ENCODE measurements at regions not wholly inside any gene's neighbourhood (a gene's known extent, or its start where the extent isn't known, plus 50 kb on each side); places are given as distances from the start of the nearest gene placed in this dataset.

- Histone ChIP-seq H3K27me3 (no peaks in the 10 kb centered on the region), H3K4me1 (no peaks in the 10 kb centered on the region), H3K9ac (ENCODE audit: low read depth in 2 of 2, low read length in 2 of 2) (no peak overlapping the region), H3K4me3 (no peak overlapping the region), H3K9me3 (no peaks in the 10 kb centered on the region), H3K27ac (no peak overlapping the region), H3K36me3 (no peaks in the 10 kb centered on the region)
- intact Hi-C loops (cut with DNase I) = no loop called here
- no peak for DNase-seq
- TF ChIP-seq, protein P1, sequence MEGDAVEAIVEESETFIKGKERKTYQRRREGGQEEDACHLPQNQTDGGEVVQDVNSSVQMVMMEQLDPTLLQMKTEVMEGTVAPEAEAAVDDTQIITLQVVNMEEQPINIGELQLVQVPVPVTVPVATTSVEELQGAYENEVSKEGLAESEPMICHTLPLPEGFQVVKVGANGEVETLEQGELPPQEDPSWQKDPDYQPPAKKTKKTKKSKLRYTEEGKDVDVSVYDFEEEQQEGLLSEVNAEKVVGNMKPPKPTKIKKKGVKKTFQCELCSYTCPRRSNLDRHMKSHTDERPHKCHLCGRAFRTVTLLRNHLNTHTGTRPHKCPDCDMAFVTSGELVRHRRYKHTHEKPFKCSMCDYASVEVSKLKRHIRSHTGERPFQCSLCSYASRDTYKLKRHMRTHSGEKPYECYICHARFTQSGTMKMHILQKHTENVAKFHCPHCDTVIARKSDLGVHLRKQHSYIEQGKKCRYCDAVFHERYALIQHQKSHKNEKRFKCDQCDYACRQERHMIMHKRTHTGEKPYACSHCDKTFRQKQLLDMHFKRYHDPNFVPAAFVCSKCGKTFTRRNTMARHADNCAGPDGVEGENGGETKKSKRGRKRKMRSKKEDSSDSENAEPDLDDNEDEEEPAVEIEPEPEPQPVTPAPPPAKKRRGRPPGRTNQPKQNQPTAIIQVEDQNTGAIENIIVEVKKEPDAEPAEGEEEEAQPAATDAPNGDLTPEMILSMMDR (IDR thresholded peaks at IDR 0.05) = no peak
Observed at GRCh38 chr9:78669591-78669990, 372.7 kb downstream of the PSAT1 start.

DNA sequence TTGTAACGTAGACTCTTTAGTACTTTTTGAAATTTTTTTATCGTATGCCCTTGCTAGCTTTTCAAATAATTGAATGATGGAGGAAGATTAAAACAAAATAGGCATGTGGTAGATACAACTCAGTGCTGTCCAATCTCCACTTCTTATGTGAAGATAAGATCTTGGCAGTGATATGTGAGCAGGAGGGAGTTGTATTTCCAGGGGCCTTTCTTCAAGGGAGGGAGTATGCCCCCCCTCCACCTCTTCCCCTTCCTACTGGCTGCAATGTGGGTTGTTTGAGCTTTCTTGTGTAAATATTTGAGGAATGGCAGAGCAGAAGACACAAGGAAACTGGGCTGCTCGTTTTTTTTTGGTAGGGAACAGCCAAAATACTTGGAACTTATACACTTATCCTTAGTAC, 374.9 kb downstream of the PSAT1 start:
- H3K4me3 ChIP-seq = no peak overlapping the region
- TF ChIP-seq, protein P1 (IDR thresholded peaks at IDR 0.05) = no peak
- DNase-seq = no peak
- H3K36me3 ChIP-seq = no peaks in the 10 kb centered on the region
- intact Hi-C loops (cut with DNase I) = no loop called here
- no peaks in the 10 kb centered on the region for H3K9me3 ChIP-seq
- no peaks in the 10 kb centered on the region for H3K27me3 ChIP-seq
- no peaks in the 10 kb centered on the region for H3K4me1 ChIP-seq
- no peak overlapping the region for H3K27ac ChIP-seq
- H3K9ac ChIP-seq (ENCODE audit: low read depth in 2 of 2, low read length in 2 of 2) = no peak overlapping the region

DNA sequence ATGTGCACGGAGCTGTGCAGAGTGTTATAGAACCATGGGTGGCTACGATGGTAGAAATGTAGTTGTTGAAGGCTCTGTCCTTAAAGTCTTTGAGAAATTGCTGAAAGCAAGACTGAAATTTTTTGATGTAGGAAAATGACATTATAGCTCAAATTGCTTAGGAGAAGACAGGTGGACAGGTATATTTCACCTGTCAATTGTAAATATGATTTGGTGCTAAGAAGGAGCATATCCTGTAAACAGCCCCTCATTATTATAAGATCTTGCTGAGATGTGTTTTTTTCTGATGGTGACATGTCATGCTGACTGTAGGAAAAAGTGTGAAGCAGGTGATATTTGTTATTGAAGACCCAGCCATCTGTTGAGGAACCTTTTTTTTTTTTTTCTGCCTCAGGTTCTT, 377.9 kb downstream of the PSAT1 start:
- Histone ChIP-seq H3K4me3 (no peak overlapping the region), H3K27me3 (no peaks in the 10 kb centered on the region), H3K9ac (ENCODE audit: low read depth in 2 of 2, low read length in 2 of 2) (no peak overlapping the region), H3K9me3 (no peaks in the 10 kb centered on the region), H3K4me1 (no peaks in the 10 kb centered on the region), H3K36me3 (no peaks in the 10 kb centered on the region), H3K27ac (no peak overlapping the region)
- intact Hi-C loops (cut with DNase I) = no loop called here
- TF ChIP-seq, protein P1 (IDR thresholded peaks at IDR 0.05) = no peak
- no peak for DNase-seq

DNA sequence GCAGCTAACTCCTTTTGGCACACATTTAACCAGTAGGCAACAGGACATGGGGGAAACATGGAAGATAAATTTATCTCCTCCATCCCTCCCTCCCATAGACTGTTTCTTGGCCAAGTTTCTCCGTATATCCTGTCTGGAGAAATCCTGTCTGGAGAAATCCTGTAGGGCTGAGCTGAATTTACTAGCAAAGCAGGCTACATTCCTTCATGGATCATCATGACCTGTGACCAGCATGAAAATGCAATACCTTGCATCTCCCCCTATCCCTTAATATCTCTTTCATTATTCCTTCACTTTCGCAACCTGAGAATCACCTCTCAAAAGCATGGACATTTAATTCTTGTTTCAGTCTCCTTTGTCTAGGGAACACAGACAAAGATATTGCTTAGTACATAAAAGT, 379.1 kb downstream of the PSAT1 start:
- no peaks in the 10 kb centered on the region for H3K9me3 ChIP-seq
- no peak for DNase-seq
- TF ChIP-seq, protein P1 (IDR thresholded peaks at IDR 0.05) = no peak
- H3K4me1 ChIP-seq = no peaks in the 10 kb centered on the region
- H3K9ac ChIP-seq (ENCODE audit: low read depth in 2 of 2, low read length in 2 of 2) = no peak overlapping the region
- H3K27me3 ChIP-seq = no peaks in the 10 kb centered on the region
- no peak overlapping the region for H3K4me3 ChIP-seq
- H3K27ac ChIP-seq = no peak overlapping the region
- no peaks in the 10 kb centered on the region for H3K36me3 ChIP-seq
- intact Hi-C loops (cut with DNase I) = no loop called here

DNA sequence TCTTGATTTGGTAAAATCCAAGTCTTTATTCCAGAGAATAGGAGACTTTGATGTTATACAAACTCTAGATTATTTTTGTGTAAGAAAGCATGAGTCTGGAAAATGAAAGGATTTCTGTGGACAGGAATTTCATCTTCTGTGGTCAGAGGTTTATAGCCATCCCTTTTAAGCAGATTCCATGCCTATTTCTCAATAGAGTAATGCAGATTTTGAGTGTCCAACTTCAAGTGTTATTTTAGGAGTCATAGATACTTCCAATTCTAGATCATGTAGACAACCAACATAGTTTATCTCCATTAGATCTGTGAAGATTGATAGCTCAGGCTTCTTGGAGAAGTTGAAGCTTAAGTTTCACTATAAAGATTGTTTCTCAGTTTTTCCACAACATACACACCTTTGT, 379.7 kb downstream of the PSAT1 start:
- no peaks in the 10 kb centered on the region for H3K4me1 ChIP-seq
- no peak overlapping the region for H3K4me3 ChIP-seq
- H3K9me3 ChIP-seq = no peaks in the 10 kb centered on the region
- H3K36me3 ChIP-seq = no peaks in the 10 kb centered on the region
- no peak overlapping the region for H3K27ac ChIP-seq
- H3K27me3 ChIP-seq = no peaks in the 10 kb centered on the region
- no peak for DNase-seq
- H3K9ac ChIP-seq (ENCODE audit: low read depth in 2 of 2, low read length in 2 of 2) = no peak overlapping the region
- TF ChIP-seq, protein P1 (IDR thresholded peaks at IDR 0.05) = no peak
- intact Hi-C loops (cut with DNase I) = no loop called here

GRCh38 chr9:78677326-78677725, 380.4 kb downstream of the PSAT1 start:
- intact Hi-C loops (cut with DNase I) = no loop called here
- no peak for DNase-seq
- Histone ChIP-seq H3K36me3 (no peaks in the 10 kb centered on the region), H3K9ac (ENCODE audit: low read depth in 2 of 2, low read length in 2 of 2) (no peak overlapping the region), H3K4me3 (no peak overlapping the region), H3K9me3 (no peaks in the 10 kb centered on the region), H3K27ac (no peak overlapping the region), H3K4me1 (no peaks in the 10 kb centered on the region), H3K27me3 (no peaks in the 10 kb centered on the region)
- TF ChIP-seq, protein P1 (IDR thresholded peaks at IDR 0.05) = no peak

Data from colonic mucosa (tissue), 4 donors.